ENCODE measurements at regions not wholly inside any gene's neighbourhood (a gene's known extent, or its start where the extent isn't known, plus 50 kb on each side); places are given as distances from the start of the nearest gene placed in this dataset.

- TF ChIP-seq CTCF (conservative IDR thresholded peaks at IDR 0.05; ENCODE audit: low read depth, low read length) (no peak), EZH2 (IDR thresholded peaks at IDR 0.05; ENCODE audit: low read length, unreplicated experiment) (no peak)
Observed at GRCh38 chr2:220120041-220120440, 492.6 kb downstream of the SLC4A3 start.
